ENCODE measurements at regions not wholly inside any gene's neighbourhood (a gene's known extent, or its start where the extent isn't known, plus 50 kb on each side); places are given as distances from the start of the nearest gene placed in this dataset.

DNA sequence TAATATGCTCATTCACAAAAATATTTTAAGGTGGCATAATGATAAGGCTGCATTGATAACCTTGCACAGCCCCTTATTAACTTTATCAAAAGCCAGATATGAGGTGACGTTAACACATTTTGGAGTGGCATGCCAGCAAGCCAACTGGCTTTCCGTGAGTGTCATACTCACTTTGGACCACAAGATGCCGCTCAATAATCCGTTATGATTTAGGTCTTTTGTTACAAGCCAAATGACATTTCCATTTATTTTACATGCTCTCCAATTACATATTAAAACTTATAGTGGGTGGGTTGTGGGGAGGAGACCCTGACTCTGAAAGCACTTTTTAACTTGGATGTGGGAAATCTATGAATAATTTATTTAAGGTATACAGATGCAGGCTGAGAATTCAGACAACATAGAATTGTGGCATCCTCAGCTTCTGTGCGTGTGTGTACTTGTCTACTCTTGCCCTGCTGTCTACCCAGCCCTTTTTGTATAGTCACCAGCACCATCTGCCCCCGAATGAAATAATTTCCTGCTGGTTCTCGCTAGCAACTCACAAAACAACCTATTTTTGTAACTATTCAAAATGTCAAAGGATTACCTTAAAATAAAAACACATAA lies 305.1 kb downstream of the PSAT1 start:
- TF ChIP-seq, protein P1, sequence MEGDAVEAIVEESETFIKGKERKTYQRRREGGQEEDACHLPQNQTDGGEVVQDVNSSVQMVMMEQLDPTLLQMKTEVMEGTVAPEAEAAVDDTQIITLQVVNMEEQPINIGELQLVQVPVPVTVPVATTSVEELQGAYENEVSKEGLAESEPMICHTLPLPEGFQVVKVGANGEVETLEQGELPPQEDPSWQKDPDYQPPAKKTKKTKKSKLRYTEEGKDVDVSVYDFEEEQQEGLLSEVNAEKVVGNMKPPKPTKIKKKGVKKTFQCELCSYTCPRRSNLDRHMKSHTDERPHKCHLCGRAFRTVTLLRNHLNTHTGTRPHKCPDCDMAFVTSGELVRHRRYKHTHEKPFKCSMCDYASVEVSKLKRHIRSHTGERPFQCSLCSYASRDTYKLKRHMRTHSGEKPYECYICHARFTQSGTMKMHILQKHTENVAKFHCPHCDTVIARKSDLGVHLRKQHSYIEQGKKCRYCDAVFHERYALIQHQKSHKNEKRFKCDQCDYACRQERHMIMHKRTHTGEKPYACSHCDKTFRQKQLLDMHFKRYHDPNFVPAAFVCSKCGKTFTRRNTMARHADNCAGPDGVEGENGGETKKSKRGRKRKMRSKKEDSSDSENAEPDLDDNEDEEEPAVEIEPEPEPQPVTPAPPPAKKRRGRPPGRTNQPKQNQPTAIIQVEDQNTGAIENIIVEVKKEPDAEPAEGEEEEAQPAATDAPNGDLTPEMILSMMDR (IDR thresholded peaks at IDR 0.05) = peak; percentile 86
- TF ChIP-seq, protein P2, sequence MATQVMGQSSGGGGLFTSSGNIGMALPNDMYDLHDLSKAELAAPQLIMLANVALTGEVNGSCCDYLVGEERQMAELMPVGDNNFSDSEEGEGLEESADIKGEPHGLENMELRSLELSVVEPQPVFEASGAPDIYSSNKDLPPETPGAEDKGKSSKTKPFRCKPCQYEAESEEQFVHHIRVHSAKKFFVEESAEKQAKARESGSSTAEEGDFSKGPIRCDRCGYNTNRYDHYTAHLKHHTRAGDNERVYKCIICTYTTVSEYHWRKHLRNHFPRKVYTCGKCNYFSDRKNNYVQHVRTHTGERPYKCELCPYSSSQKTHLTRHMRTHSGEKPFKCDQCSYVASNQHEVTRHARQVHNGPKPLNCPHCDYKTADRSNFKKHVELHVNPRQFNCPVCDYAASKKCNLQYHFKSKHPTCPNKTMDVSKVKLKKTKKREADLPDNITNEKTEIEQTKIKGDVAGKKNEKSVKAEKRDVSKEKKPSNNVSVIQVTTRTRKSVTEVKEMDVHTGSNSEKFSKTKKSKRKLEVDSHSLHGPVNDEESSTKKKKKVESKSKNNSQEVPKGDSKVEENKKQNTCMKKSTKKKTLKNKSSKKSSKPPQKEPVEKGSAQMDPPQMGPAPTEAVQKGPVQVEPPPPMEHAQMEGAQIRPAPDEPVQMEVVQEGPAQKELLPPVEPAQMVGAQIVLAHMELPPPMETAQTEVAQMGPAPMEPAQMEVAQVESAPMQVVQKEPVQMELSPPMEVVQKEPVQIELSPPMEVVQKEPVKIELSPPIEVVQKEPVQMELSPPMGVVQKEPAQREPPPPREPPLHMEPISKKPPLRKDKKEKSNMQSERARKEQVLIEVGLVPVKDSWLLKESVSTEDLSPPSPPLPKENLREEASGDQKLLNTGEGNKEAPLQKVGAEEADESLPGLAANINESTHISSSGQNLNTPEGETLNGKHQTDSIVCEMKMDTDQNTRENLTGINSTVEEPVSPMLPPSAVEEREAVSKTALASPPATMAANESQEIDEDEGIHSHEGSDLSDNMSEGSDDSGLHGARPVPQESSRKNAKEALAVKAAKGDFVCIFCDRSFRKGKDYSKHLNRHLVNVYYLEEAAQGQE (IDR thresholded peaks at IDR 0.05) = no peak
- no peak for TF ChIP-seq POLR2A (IDR thresholded peaks at IDR 0.05; ENCODE audit: low read length)
- TF ChIP-seq JUNB (IDR thresholded peaks at IDR 0.05) = no peak
- TF ChIP-seq, protein P3, sequence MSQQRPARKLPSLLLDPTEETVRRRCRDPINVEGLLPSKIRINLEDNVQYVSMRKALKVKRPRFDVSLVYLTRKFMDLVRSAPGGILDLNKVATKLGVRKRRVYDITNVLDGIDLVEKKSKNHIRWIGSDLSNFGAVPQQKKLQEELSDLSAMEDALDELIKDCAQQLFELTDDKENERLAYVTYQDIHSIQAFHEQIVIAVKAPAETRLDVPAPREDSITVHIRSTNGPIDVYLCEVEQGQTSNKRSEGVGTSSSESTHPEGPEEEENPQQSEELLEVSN (IDR thresholded peaks at IDR 0.05; ENCODE audit: borderline replicate concordance, low read depth) = no peak
- TF ChIP-seq, protein P4, sequence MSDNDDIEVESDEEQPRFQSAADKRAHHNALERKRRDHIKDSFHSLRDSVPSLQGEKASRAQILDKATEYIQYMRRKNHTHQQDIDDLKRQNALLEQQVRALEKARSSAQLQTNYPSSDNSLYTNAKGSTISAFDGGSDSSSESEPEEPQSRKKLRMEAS (IDR thresholded peaks at IDR 0.05) = no peak
- no peak for TF ChIP-seq EP300 (IDR thresholded peaks at IDR 0.05)
- TF ChIP-seq ESRRA (IDR thresholded peaks at IDR 0.05; ENCODE audit: borderline replicate concordance, low read length) = no peak
- no peak for TF ChIP-seq RFX5 (IDR thresholded peaks at IDR 0.05)
- no peak for TF ChIP-seq CEBPB (IDR thresholded peaks at IDR 0.05)
- TF ChIP-seq CBX8 (IDR thresholded peaks at IDR 0.05) = no peak
